ENCODE measurements at regions not wholly inside any gene's neighbourhood (a gene's known extent, or its start where the extent isn't known, plus 50 kb on each side); places are given as distances from the start of the nearest gene placed in this dataset.

DNA sequence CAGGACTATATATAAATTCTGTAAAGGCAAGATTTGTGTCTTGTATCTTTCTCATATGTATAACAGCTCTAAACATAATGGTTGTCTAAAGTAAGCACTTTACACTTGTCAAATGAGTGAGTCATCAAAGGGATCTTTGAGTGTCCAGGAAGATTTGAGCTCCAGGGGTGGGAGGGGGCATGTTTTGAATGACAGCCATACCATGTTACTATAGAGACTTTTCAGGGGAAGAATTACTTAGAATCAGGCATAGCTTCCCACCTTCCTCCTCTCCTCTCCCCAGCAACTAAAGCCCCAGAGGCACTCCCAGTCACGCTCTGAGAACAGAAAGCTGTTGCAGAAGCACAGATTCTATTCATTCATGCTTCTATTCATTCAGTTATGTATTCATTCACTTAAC, 65.8 kb upstream of the ALK start:
- in situ Hi-C loops (cut with HindIII; ENCODE audit: low pct_unique_long_range_greater_than_20kb, low sequenced_read_pairs) = no loop called here
- Histone ChIP-seq H3K27ac (ENCODE audit: low read length) (no peak overlapping the region), H3K27me3 (ENCODE audit: control insufficient read depth, insufficient read depth, low read length) (no peaks in the 10 kb centered on the region), H3K36me3 (ENCODE audit: control insufficient read depth, insufficient read depth, low read length) (no peaks in the 10 kb centered on the region), H3K4me3 (ENCODE audit: low read depth in 2 of 2, low read length in 2 of 2) (no peak overlapping the region), H3K4me1 (ENCODE audit: control insufficient read depth, insufficient read depth, low read length) (no peaks in the 10 kb centered on the region), H3K9me3 (ENCODE audit: control insufficient read depth, insufficient read depth, low read depth, low read length) (no peaks in the 10 kb centered on the region)
- no TSS peak for BruUV-seq (replicated peaks)
- no peak for ATAC-seq
- DNase-seq (ENCODE audit: low read depth, low spot score) = no peak
- POLR2A ChIA-PET = no interaction called here
- CTCF ChIA-PET = no interaction called here
- intact Hi-C loops (cut with micrococcal nuclease; ENCODE audit: unreplicated experiment) = no loop called here
- TF ChIP-seq, protein P1, sequence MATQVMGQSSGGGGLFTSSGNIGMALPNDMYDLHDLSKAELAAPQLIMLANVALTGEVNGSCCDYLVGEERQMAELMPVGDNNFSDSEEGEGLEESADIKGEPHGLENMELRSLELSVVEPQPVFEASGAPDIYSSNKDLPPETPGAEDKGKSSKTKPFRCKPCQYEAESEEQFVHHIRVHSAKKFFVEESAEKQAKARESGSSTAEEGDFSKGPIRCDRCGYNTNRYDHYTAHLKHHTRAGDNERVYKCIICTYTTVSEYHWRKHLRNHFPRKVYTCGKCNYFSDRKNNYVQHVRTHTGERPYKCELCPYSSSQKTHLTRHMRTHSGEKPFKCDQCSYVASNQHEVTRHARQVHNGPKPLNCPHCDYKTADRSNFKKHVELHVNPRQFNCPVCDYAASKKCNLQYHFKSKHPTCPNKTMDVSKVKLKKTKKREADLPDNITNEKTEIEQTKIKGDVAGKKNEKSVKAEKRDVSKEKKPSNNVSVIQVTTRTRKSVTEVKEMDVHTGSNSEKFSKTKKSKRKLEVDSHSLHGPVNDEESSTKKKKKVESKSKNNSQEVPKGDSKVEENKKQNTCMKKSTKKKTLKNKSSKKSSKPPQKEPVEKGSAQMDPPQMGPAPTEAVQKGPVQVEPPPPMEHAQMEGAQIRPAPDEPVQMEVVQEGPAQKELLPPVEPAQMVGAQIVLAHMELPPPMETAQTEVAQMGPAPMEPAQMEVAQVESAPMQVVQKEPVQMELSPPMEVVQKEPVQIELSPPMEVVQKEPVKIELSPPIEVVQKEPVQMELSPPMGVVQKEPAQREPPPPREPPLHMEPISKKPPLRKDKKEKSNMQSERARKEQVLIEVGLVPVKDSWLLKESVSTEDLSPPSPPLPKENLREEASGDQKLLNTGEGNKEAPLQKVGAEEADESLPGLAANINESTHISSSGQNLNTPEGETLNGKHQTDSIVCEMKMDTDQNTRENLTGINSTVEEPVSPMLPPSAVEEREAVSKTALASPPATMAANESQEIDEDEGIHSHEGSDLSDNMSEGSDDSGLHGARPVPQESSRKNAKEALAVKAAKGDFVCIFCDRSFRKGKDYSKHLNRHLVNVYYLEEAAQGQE (IDR thresholded peaks at IDR 0.05; ENCODE audit: insufficient read depth in 1 of 2, low read depth in 2 of 2, low read length in 1 of 2) = no peak
- TF ChIP-seq, protein P2, sequence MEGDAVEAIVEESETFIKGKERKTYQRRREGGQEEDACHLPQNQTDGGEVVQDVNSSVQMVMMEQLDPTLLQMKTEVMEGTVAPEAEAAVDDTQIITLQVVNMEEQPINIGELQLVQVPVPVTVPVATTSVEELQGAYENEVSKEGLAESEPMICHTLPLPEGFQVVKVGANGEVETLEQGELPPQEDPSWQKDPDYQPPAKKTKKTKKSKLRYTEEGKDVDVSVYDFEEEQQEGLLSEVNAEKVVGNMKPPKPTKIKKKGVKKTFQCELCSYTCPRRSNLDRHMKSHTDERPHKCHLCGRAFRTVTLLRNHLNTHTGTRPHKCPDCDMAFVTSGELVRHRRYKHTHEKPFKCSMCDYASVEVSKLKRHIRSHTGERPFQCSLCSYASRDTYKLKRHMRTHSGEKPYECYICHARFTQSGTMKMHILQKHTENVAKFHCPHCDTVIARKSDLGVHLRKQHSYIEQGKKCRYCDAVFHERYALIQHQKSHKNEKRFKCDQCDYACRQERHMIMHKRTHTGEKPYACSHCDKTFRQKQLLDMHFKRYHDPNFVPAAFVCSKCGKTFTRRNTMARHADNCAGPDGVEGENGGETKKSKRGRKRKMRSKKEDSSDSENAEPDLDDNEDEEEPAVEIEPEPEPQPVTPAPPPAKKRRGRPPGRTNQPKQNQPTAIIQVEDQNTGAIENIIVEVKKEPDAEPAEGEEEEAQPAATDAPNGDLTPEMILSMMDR (IDR thresholded peaks at IDR 0.05) = no peak
- TF ChIP-seq TCF7L2 (IDR thresholded peaks at IDR 0.05; ENCODE audit: low read depth, low read length) (no peak), SIN3A (IDR thresholded peaks at IDR 0.05; ENCODE audit: borderline replicate concordance, insufficient read depth, low read depth, low read length) (no peak), POLR2AphosphoS5 (IDR thresholded peaks at IDR 0.05; ENCODE audit: low read depth, low read length) (no peak)

DNA sequence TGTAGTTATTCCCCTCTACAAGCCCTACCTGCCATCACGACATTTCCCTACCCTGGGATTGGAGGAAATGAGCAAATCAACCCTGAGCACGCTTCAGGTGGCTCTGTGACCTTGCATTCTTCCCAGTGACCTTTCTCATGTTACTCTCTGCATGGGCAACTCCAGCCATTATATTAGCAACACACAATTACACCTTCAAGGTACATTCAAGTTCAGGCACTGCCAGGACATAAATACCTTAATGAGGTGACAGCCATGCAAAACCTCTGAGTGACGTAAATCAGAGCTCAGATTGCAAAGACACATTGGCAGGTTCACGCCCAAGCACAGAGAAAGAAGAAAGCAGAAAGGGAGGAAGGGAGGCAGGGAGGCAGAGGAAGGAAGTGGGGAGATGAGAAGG, 68.7 kb upstream of the ALK start:
- DNase-seq (ENCODE audit: low read depth, low spot score) (no peak), ATAC-seq (no peak)
- in situ Hi-C loops (cut with HindIII; ENCODE audit: low pct_unique_long_range_greater_than_20kb, low sequenced_read_pairs) (no loop called here), intact Hi-C loops (cut with micrococcal nuclease; ENCODE audit: unreplicated experiment) (no loop called here)
- no peaks in the 10 kb centered on the region for H3K9me3 ChIP-seq (ENCODE audit: control insufficient read depth, insufficient read depth, low read depth, low read length)
- no peaks in the 10 kb centered on the region for H3K36me3 ChIP-seq (ENCODE audit: control insufficient read depth, insufficient read depth, low read length)
- H3K4me3 ChIP-seq (ENCODE audit: low read depth in 2 of 2, low read length in 2 of 2) = no peak overlapping the region
- POLR2A ChIA-PET = no interaction called here
- CTCF ChIA-PET = no interaction called here
- TF ChIP-seq TCF7L2 (IDR thresholded peaks at IDR 0.05; ENCODE audit: low read depth, low read length) (no peak), SIN3A (IDR thresholded peaks at IDR 0.05; ENCODE audit: borderline replicate concordance, insufficient read depth, low read depth, low read length) (no peak), POLR2AphosphoS5 (IDR thresholded peaks at IDR 0.05; ENCODE audit: low read depth, low read length) (no peak)
- TF ChIP-seq, protein P2 (IDR thresholded peaks at IDR 0.05) = no peak
- TF ChIP-seq, protein P1 (IDR thresholded peaks at IDR 0.05; ENCODE audit: insufficient read depth in 1 of 2, low read depth in 2 of 2, low read length in 1 of 2) = no peak
- no TSS peak for BruUV-seq (replicated peaks)
- H3K27ac ChIP-seq (ENCODE audit: low read length) = no peak overlapping the region
- H3K4me1 ChIP-seq (ENCODE audit: control insufficient read depth, insufficient read depth, low read length) = no peaks in the 10 kb centered on the region
- H3K27me3 ChIP-seq (ENCODE audit: control insufficient read depth, insufficient read depth, low read length) = 0 out of 2 replicates have a peak, but pooled peaks cover 2% of the 10 kb centered on the region

Data from Panc1 (cell line).